GM18502 (cell line): ENCODE measurements at regions not wholly inside any gene's neighbourhood (a gene's known extent, or its start where the extent isn't known, plus 50 kb on each side); places are given as distances from the start of the nearest gene placed in this dataset.
"Not testable (repeated sequence)": the region's sequence is repeated elsewhere in the genome, so short reads cannot be mapped to it uniquely, and the experiment has no call there.

Experiments used
- ATAC-seq: cut with Tn5 transposase; IDR thresholded peaks from one replicate; pipeline ENCODE4 v1.9.1; 2021; ENCODE audit warnings: mild to moderate bottlenecking; ENCODE audit not compliant: unreplicated experiment, poor library complexity

DNA sequence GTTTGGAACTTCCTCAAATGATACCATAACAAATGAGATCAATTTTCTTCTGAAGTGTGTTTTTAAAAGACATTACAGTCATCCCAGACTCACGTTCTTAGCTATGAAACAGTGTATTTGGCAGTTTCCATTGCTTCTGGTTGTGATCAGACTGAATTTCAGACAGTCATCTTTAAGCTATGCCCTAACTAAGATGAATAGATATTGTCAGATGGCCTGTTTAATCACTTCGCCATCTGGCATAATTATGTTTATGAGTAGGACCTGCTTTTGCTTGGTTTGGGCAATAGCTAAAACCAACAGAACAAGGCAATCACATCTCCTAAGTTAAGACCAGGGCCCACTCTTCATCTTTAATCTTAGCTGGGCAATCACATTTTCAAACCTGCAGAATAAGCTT, 313.1 kb downstream of the SV2B start:
- no peak for ATAC-seq

DNA sequence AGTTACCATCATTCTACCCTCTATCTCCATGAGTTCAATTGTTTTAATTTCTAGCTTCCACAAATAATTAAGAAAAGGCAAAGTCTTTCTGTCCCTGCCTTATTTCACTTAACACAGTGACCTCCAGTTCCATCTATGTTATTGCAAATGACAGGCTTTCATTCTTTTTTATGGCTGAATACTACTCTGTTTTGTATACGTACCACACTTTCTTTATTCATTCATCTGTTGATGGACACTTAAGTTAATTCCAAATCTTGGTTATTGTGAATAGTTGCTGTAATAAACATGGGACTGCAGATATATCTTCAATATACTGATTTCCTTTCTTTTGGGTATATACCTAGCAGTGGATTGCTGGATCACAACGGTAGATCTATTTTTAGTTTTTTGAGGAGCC, 314.1 kb downstream of the SV2B start:
- no peak for ATAC-seq

DNA sequence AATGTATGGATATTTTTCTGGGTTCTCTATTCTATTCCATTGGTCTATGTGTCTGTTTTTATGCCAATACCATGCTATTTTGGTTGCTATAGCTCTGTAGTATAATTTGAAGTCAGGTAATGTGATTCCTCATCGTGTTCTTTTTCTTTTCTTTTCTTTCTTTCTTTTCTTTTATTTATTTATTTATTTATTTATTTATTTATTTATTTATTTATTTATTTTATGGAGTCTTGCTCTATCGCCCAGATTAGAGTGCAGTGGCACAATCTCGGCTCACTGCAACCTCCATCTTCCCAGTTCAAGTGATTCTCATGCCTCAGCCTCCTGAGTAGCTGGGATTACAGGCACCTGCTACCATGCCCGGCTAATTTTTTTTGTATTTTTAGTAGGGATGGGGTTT, 315.2 kb downstream of the SV2B start:
- ATAC-seq = not testable (repeated sequence)

DNA sequence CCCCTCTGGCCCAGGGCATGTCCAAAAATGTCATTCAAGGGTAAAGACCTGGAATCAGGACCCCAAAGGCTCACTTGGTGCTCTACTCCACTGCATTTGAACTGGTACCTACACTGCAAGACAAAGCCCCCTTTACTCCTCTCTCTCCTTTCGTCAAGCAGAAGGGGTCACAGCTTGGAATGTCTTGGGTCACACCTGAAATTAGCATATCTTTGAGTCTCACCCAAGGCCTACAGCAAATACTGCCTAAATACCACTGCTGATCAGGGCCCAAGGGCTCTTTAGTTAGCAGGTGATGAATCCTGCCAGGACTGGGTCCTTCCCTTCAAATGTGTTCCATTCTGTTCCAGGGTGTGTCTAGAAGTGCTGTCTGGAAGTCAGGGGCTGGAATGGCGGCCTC, 320.6 kb downstream of the SV2B start:
- ATAC-seq = no peak

DNA sequence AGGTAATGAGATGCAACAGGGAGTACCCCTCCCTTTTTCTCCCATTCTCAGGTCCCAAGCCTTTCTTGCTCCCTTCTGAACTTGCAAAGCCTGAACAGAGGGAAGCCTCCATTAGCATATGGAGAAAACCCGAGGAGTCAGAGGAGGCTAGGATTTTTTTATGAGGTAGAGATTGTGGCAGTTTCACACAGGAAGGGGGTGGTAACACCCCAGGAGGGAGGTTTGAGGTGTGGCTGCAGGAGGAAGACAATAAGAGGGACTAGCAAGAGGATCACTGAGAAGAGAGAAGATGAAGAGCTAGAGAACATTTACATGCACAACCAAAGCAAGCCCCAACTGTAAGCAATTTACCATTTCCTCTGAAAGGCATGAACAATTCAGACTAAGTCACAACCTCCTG, 322.7 kb downstream of the SV2B start:
- no peak for ATAC-seq

DNA sequence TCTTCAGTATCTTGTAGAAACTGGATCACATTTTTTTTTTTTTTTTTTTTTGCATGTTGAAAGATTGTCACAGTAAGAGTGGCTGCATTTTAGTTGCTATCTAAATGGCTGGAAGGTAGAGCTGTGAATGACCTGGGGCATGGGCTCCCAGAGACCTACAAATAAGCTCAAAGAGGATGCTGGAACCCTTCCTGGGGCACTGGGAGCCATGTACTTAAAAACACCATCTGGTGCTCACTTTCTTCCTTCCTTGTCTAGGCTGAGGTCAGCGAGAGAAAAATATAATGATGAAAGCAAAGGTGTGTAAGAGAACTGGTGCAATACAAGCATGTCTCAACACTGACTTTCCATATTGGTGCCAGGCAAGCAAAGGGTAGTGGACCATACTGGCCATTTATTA, 323.9 kb downstream of the SV2B start:
- no peak for ATAC-seq

DNA sequence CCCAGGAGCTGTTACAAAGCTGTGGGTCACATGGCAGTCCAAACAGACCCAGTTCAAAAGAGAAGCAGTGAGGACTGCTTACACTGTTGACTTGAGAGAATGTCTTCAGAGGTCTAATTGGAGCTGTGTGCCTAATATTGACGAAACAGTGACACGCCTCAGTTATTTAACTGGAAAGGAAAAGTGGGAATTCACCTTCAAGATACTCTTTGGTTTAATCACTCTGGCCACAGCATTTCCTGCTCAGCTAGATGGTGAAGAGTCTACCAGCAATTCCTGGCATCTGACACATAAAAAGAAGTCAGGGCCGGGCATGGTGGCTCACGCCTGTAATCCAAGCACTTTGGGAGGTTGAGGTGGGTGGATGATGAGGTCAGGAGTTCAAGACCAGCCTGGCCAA, 326.4 kb downstream of the SV2B start:
- ATAC-seq = no peak

DNA sequence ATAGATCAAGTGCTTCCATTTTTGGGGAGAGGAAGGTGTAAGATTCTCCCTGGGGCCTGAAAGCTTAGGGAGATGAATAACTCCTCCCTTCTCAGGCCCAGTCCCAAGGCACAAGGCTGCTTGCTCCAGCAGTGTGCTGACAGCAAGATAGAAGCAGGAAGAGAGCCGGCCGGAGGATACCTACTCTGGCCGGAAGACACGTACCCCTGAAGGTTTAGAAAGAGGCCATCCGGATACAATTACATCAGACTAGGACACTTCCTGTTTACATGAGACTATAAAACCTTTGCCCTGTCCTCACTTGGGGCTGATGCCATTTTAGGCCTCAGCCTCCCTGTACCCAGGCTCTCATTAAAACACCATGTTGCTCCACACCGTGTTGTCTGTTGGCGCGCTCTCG, 329.9 kb downstream of the SV2B start:
- ATAC-seq = no peak

DNA sequence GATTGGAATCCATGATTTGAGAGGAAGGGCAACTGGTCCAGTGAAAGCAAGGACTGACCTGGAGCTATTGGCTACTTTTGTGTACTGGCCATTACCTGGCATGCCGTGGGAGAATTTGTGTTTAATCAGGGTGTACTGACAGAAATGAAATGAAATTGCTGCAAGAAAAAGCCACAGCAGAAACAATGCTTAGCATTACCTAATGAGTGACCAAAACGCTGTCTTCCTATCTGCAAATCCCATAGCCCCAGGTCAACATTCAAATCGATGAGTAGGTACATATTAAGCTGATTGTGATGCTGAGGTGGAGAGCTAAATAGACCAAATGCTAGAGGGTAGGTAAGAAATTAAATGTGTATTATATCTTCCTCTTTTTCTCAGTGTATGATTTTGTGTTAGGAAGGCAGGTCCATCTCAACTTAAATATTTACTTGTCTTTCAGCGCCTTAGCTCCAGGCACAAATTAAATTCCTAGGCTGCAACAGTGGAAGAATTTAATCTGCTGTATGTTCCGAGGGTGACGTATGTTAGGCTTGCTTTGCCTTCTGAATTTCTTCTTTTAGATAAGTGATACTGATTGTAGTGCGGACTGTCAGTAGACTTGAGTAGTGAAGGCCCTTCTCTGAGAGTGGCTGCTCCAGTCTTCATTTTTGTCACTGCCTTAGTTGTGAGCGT, 331.1 kb downstream of the SV2B start:
- ATAC-seq = no peak

DNA sequence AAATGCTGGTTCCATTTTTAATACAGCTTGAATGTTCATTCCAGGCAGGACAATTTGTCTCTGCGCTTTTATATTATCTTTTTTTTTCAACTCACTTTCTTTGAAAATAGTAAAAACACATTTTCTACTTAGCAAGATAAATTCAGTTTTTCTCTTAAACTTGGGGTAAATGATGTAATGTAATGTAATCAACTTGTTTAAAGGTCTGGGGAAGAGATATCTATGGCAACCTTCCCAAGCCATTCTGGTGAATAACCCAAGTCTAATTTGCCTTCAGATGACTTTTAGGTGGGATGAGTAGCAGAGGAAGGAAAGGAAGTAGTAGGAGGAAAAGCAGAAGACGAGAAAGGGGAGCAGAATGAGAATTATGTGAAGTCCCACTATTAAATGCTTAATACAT, 335.1 kb downstream of the SV2B start:
- ATAC-seq = no peak

DNA sequence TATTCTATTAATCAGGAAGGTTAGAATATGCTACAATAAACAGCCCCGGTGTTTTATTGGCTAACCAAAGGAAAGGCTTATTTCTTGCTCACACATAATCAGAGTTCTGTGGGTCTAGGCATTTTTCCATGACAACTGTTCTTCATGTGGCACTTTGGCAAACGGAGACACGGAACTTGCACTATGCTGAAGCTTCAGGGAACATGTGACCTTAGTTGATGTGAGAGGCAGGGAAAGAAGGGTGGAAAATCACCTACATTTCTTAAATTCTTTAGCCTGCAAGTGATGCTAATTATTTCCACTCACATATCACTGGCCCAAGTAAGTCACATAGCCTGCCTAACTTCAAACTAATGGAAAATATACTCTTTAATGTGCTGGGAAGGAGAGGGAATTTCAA, 344.6 kb downstream of the SV2B start:
- ATAC-seq = no peak

DNA sequence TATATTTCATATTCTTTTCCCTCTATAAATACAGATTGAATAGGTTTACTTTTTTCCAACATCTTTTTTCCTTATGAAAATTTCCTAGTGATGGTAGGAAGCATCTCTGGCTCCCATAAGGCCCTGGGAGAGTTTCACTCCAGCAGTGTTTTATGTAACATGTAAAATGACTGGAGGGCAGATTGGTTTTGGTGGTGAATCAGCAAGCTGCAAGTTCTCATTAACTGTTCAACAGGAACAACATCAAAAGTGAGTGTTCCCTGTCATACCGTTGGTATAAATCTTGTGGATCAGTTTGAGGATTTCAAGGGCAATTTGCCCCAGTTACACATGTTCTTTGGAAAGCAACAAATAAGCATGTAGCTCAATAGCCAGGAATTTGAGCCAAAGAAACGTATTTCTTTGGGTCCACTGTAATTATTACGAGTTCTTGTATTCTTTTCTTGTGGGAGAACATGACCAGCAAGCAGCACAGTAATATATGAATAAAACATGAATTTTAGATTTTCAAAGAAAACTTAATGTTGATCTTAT, 345.7 kb downstream of the SV2B start:
- no peak for ATAC-seq

DNA sequence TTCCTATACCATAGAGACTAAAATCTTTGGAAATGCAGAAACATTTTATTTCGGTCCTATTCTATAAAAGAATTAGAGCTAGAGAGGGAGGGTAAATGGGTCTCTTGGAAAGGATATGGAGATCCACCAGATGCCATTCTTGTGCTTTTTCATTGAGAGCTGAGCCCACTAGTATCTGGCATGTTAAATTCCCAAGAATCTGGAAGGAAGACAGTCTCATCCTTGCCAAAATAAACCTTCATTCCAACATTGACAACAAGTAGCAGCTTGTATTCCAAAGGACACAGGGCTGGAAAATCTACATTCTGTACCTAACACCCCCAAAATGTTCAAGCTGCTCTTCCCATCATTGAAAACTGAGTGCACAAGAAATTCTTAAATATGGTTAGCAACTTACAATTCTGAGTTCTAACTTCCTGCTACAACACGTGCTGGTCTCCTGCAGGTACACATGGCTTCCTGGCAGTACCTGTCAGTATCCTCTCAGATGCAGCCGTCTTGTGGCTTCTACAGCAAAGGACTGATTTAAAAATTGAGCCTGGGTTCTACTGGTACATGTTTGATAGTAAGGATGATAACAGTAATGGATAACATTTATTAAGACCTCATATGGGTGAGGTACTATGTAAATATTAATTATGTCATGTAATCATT, 348.1 kb downstream of the SV2B start:
- no peak for ATAC-seq

DNA sequence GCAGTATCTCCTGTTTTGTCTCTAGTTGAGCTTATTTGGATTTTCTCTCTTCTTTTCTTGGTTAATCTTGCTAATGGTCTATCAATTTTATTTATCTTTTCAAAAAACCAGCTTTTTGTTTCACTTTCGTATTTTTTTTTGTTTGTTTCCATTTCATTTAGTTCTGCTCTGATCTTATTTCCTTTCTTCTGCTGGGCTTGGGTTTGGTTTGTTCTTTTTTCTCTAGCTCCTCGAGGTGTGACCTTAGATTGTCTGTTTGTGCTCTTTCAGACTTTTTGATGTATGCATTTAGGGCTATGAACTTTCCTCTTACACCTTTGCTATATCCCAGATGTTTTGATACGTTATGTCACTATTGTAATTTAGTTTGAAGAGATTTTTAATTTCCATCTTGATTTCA, 353.3 kb downstream of the SV2B start:
- ATAC-seq = not testable (repeated sequence)

DNA sequence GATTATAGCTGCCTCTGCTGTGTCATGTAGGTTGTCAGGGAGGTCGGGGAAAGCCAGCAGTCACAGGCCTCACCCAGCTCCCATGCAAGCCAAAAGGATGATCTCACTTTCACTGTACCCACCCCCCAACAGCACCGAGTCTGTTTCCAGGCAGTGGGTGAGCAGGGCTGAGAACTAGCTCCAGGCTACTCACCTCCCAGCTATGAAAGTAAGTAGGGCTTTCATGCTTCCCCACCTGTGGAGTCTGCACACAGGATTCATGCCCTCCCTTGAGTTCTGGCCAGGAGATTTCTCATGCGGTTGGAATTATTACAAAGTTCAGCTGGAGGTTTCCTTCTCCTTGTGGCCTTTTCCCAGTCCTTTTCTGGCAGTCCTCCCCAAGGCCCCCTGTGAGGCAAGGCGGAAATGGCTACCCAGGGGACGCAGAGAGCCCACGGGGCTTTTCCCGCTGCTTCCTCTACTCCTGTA, 356.2 kb downstream of the SV2B start:
- no peak for ATAC-seq

DNA sequence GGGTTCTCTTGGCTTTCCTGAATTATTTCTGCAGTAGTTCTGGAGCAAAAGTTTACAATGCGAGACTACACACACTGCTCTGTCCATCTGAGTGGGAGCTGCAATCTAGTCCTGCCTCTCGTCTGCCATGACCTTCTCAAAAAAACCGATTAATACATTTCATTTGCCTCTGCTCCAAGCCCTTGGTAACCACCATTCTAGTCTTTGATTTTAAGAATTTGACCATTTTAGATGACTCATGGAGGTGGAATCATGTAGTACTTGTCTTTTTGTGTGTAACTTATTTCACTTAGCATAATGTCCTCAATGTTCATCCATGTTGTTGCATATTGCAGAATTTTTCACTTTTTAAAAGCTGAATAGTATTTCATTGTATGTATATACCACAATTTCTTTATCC, 356.9 kb downstream of the SV2B start:
- no peak for ATAC-seq

DNA sequence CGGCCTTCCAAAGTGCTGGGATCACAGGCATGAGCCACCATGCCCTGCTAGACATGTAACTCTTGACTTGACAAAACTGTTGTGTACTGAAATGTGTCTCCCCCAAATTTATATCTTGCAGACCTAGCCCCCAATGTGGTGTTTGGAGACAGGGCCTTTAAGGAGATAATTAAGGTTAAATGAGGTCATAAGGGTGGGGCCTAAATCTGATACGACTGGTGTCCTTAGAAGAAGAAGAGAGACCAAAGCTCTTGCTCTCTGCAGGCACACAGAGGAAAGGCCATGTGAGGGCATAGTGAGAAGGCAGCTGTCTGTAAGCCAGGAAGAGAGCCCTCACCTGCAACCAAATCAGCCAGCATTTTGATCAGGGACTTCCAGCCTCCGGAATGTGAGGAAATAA, 361.3 kb downstream of the SV2B start:
- ATAC-seq = no peak

DNA sequence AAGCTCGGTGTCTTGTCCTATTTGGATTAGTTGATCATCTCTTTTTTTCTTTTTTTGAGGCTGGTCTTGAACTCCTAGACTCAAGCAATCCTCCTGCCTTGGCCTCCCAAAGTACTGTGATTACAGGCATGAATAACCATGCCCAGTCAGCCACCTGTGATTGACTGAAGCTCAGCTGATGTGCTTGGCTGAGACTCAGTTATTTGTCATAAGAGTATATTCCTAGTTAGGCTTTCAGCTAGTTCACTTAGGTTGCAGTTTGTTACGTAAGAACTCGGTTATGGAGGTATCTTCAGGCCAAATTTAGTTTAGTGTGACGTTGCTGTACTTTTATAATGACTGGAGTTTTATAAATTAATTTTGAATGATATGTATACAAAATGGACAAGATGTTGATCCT, 365.0 kb downstream of the SV2B start:
- no peak for ATAC-seq

DNA sequence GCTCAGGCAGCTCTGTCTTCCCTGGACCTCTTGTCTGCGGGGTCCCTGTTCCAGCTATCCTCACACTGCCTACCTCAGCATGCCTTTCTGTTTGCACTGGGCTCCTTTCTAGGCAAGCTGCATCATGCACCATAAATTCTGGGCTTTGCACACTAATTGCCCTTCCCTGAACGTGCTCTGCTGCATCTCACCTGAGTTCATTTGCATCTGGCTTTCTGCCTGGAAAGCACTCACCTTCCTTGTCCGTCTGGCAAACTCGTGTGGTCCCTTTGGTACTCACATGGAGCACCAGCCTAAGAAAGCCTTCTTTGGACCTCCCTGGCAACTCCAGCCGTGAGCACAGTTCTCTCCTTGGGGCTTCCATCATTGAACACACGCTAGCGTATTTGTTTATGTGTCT, 365.6 kb downstream of the SV2B start:
- ATAC-seq = no peak

DNA sequence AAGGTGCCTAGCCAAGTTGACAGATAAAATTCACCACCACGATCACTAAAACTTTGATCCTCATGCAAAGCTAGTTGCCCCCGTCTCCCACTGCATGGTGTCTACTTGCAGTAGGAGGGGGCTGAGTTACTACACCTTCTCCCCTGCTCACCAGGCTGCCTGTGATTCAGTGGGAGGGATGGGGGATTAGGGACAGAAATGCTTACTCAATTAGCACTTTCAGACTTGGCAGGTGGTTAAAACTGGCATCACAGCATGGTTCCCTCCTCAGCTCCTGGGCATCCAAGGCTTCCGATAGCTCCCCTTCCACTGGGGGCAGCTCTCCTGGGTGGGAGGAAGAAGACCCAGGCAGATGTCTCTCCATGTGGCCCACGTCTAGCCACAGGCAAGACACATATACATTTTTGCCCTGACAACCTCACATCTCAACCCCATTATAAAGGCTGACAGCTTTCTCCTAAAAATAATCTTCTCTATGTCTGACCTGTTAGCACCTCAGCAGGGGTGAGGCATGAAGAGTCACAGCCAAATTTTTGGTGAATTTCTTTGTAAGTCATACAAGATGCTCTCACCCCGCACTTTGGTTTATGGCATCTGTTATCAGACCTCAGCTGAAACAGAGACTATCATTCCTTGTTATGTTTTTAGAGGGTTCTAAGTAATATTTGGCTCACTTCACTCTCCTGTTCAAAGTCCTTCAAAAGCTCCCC, 369.0 kb downstream of the SV2B start:
- no peak for ATAC-seq
